Fibroblast of skin of left biceps (primary cell): ENCODE measurements at regions not wholly inside any gene's neighbourhood (a gene's known extent, or its start where the extent isn't known, plus 50 kb on each side); places are given as distances from the start of the nearest gene placed in this dataset.
"Not testable (repeated sequence)": the region's sequence is repeated elsewhere in the genome, so short reads cannot be mapped to it uniquely, and the experiment has no call there.

Experiments used
- DNase-seq, 2 experiments: peaks; one replicate each; pipeline ENCODE4 v3.0.0-alpha.2; 2013; ENCODE audit warnings: low read depth in 2 of 2

GRCh38 chr21:27532076-27532475 lies 565.2 kb upstream of the ADAMTS5 start:
- DNase-seq, result peak; percentile 66 to 70

- DNase-seq, result no peak
Observed at GRCh38 chr21:27528697-27529096, 561.8 kb upstream of the ADAMTS5 start.

GRCh38 chr21:27526451-27526850 lies 559.6 kb upstream of the ADAMTS5 start:
- no peak for DNase-seq

- no peak for DNase-seq
Observed at GRCh38 chr21:27525780-27526179, 558.9 kb upstream of the ADAMTS5 start.

- DNase-seq, result peak; percentile 84 to 85
Observed at GRCh38 chr21:27519361-27519760, 552.5 kb upstream of the ADAMTS5 start.

- not testable (repeated sequence) for DNase-seq
Observed at GRCh38 chr21:27517177-27517576, 550.3 kb upstream of the ADAMTS5 start.

- DNase-seq, result no peak
Observed at GRCh38 chr21:27515676-27516075, 548.8 kb upstream of the ADAMTS5 start.

- no peak for DNase-seq
Observed at GRCh38 chr21:27513825-27514224, 546.9 kb upstream of the ADAMTS5 start.

- no peak for DNase-seq
Observed at GRCh38 chr21:27513016-27513415, 546.1 kb upstream of the ADAMTS5 start.

GRCh38 chr21:27511233-27511632 lies 544.3 kb upstream of the ADAMTS5 start:
- no peak for DNase-seq

GRCh38 chr21:27507695-27508094 lies 540.8 kb upstream of the ADAMTS5 start:
- DNase-seq, result no peak

GRCh38 chr21:27505516-27505915 lies 538.6 kb upstream of the ADAMTS5 start:
- peak; percentile 91 for DNase-seq

- no peak for DNase-seq
Observed at GRCh38 chr21:27502801-27503200, 535.9 kb upstream of the ADAMTS5 start.

- no peak for DNase-seq
Observed at GRCh38 chr21:27498025-27498424, 531.1 kb upstream of the ADAMTS5 start.

GRCh38 chr21:27495836-27496235 lies 528.9 kb upstream of the ADAMTS5 start:
- DNase-seq, result no peak

- DNase-seq, result no peak
Observed at GRCh38 chr21:27493542-27493941, 526.7 kb upstream of the ADAMTS5 start.

GRCh38 chr21:27487676-27488075 lies 520.8 kb upstream of the ADAMTS5 start:
- DNase-seq, result no peak

- DNase-seq, result peak; percentile 32 to 43
Observed at GRCh38 chr21:27480841-27481261, 514.0 kb upstream of the ADAMTS5 start.

GRCh38 chr21:27477296-27477695 lies 510.4 kb upstream of the ADAMTS5 start:
- DNase-seq, result peak; percentile 63 to 66

GRCh38 chr21:27476696-27477095 lies 509.8 kb upstream of the ADAMTS5 start:
- DNase-seq, result peak; percentile 19 to 26

GRCh38 chr21:27475363-27475955 lies 508.6 kb upstream of the ADAMTS5 start:
- DNase-seq, result no peak

- no peak for DNase-seq
Observed at GRCh38 chr21:27467366-27467765, 500.5 kb upstream of the ADAMTS5 start.

- DNase-seq, result no peak
Observed at GRCh38 chr21:27466140-27466539, 499.3 kb upstream of the ADAMTS5 start.

GRCh38 chr21:27464648-27465047 lies 497.8 kb upstream of the ADAMTS5 start:
- DNase-seq, result peak in 1 of 2 experiments; percentile 18
